H54 (cell line): ENCODE measurements at regions not wholly inside any gene's neighbourhood (a gene's known extent, or its start where the extent isn't known, plus 50 kb on each side); places are given as distances from the start of the nearest gene placed in this dataset.
"Not testable (repeated sequence)": the region's sequence is repeated elsewhere in the genome, so short reads cannot be mapped to it uniquely, and the experiment has no call there.

Source experiments
- DNase-seq: peaks from one replicate; pipeline ENCODE4 v3.0.0; 2011; ENCODE audit warnings: low spot score, mixed read lengths; ENCODE audit not compliant: insufficient read length
- FAIRE-seq: peaks from 3 replicates; lab custom pipeline; 2011; peaks lifted over from hg19 to GRCh38; lab: Jason Lieb, UNC
- POLR2A ChIP-seq: IDR thresholded peaks from 2 replicates; pipeline ENCODE4 v1.6.1; 2011; ENCODE audit warnings: low read depth, mild to moderate bottlenecking, low read length

- no peak for FAIRE-seq
- DNase-seq = no peak
- no peak for TF ChIP-seq POLR2A
Measured at GRCh38 chr10:16234916-16235315, 201.9 kb upstream of the PTER start.

GRCh38 chr10:16242446-16242845 is 194.4 kb upstream of the PTER start:
- FAIRE-seq = no peak
- no peak for TF ChIP-seq POLR2A
- no peak for DNase-seq

GRCh38 chr10:16242859-16243613 is 193.8 kb upstream of the PTER start:
- no peak for TF ChIP-seq POLR2A
- FAIRE-seq (no peak), DNase-seq (no peak)

GRCh38 chr10:16250136-16250535 is 186.7 kb upstream of the PTER start:
- FAIRE-seq, DNase-seq: not testable (repeated sequence)

GRCh38 chr10:16256336-16256735 is 180.5 kb upstream of the PTER start:
- no peak for TF ChIP-seq POLR2A
- FAIRE-seq (no peak), DNase-seq (no peak)

DNA sequence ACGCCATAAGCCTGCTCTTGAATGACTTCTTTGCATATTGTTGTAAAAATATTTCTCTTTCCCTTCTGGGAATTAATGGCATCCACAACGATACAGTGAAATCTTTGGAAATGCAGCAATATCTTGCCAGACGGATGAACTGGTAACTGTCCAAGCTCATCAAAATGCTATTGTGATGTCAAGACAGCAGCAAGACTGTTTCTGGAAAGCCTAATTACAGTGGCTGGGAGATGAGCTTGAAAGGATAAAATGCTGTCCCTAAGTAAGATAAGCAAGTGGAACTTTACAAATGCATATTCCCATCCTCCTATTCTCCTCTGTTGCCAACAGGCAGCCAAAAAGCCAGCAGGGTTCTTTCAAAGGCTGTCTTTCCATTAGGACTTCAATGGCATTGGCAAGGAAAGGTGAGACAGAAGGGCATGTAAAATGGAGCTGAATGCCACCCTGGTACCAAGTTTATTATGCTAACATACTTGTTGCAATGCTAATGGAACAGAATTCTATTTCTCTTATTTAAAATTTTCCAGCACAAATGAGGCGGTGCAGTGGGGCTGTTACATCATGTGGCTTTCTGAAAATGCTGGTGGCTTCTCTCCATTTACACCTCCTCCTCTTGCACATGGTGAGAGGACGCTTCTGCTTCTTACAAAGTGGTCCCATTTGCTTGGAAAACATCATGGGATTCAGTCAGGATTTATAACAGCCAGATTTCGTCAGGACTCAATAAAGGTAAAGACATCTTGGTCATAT is 178.3 kb upstream of the PTER start:
- DNase-seq (no peak), FAIRE-seq (no peak)
- no peak for TF ChIP-seq POLR2A

DNA sequence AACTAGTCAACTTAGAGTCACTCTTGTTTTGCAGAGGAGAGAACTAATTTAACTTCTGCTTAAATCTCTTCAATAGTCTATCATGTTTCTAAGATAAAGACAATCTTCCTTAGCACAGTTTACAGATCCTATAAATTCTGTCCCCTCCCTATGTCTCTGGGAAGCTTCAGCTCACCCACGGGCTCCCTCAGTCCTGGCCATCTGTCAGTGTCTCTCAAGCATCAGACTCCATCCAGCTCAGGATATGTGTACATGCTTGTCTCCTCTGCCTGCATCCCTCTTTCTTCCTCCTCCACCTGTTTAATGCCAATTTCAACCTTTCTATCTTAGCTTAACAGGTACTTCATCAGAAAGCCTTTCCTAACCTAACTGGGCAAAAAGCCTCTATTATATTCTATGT is 177.1 kb upstream of the PTER start:
- TF ChIP-seq POLR2A = no peak
- no peak for FAIRE-seq

GRCh38 chr10:16260388-16260787 is 176.4 kb upstream of the PTER start:
- no peak for TF ChIP-seq POLR2A

More for the DNA sequence above, 177.1 kb upstream of the PTER start:
- no peak for DNase-seq

DNA sequence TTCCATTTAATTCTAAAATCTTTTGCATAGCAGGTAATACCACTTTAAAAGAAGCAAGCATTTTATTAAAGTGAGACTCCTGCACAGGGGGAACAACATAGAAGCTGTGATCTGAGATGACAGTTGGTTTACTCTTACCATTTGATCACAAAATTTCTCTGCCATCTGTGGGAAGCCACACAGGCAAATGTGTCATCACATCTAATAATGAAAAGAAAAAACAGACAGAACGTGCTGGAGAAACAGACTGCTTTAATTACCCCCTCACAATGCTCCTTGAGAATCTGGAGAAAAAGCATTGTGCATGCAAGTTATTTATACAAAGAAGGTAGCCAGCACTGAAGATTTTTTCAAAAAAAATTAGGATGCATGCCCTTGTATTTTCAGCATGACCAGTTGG is 165.2 kb upstream of the PTER start:
- no peak for FAIRE-seq

More at GRCh38 chr10:16260388-16260787, 176.4 kb upstream of the PTER start:
- FAIRE-seq (no peak), DNase-seq (no peak)

DNA sequence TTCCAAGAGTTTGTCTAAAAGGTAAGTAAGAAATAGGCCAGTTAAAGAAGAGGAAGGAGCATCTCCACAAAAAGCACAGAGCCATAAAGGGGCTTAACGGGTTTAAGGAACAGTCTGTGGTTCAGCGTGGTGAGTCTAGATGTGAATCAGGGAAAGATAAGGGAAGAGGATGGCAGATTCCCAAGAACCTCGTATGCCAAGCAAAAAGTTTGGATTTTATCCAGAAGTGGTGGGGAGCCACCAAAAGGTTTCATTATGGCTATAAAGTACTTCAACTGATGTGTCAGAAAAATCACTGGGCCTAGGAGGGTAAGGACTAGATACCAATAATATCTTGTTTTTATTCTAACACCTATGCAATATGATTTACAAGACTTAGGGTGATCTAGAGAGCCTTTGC is 161.9 kb upstream of the PTER start:
- FAIRE-seq = no peak

More for the DNA sequence above, 165.2 kb upstream of the PTER start:
- no peak for DNase-seq
- no peak for TF ChIP-seq POLR2A

GRCh38 chr10:16280595-16280994 is 156.2 kb upstream of the PTER start:
- DNase-seq (no peak), FAIRE-seq (no peak)
- TF ChIP-seq POLR2A = no peak

More for the DNA sequence above, 161.9 kb upstream of the PTER start:
- DNase-seq = no peak
- no peak for TF ChIP-seq POLR2A

DNA sequence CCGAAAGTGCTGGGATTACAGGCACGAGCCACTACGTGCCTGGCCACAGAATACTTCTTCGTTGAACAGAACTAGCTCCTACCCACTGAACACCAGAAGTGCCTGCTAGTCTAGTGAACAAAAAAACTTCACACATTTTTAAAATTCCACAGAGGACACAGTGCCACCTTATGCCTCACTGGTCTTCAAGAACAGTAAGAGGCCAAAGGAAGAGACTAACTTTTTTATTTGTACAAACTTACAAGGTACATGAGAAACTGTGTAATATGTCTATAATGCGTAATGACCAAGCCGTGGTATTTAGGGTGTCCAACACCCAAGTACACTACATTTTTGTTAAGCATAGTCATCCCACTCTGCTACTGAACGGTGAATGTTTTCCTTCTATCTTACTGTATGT is 144.4 kb upstream of the PTER start:
- no peak for TF ChIP-seq POLR2A
- FAIRE-seq (no peak), DNase-seq (no peak)

DNA sequence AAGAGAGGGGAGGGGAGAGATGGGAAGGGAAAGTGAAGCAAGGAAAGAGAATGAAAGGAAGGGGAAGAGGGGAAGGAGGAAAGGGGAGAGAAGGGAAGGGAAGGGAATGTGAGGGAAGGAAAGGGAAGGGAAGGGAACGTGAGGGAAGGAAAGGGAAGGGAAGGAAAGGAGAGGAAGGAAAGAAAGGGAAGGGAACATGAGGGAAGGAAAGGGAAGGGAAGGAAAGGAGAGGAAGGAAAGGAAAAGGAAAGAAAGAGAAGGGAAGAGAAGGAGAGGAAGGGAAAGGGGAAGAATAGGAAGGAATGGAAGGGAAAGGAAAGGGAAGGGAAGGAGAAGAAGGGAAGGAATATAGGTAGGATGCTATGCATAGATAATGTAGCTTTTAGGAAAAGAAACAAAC is 139.7 kb upstream of the PTER start:
- FAIRE-seq = no peak
- no peak for TF ChIP-seq POLR2A
- no peak for DNase-seq

GRCh38 chr10:16297642-16298041 is 139.2 kb upstream of the PTER start:
- no peak for DNase-seq
- no peak for TF ChIP-seq POLR2A
- FAIRE-seq = no peak
